ENCODE measurements at regions not wholly inside any gene's neighbourhood (a gene's known extent, or its start where the extent isn't known, plus 50 kb on each side); places are given as distances from the start of the nearest gene placed in this dataset.

DNA sequence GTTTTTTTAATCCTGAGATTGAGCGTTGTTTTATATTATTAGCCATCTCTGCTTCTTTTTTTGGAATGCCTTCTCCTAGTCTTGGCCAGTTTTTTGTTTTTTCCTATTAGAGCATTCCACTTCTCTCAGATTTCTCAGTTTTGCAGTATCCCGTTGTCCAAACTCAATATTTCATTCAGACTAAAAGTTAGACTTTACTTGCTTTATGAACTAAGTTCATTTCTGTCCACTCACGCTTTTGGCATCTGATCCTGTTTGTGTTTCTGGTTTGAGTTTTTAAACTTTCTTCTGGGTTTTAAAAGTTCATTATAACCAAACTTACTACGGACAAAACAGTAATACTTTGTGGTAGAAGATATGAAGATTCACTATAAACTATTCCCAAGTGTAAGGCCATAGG, 288.3 kb upstream of the MPDZ start (continued):
- TF ChIP-seq, protein P1, sequence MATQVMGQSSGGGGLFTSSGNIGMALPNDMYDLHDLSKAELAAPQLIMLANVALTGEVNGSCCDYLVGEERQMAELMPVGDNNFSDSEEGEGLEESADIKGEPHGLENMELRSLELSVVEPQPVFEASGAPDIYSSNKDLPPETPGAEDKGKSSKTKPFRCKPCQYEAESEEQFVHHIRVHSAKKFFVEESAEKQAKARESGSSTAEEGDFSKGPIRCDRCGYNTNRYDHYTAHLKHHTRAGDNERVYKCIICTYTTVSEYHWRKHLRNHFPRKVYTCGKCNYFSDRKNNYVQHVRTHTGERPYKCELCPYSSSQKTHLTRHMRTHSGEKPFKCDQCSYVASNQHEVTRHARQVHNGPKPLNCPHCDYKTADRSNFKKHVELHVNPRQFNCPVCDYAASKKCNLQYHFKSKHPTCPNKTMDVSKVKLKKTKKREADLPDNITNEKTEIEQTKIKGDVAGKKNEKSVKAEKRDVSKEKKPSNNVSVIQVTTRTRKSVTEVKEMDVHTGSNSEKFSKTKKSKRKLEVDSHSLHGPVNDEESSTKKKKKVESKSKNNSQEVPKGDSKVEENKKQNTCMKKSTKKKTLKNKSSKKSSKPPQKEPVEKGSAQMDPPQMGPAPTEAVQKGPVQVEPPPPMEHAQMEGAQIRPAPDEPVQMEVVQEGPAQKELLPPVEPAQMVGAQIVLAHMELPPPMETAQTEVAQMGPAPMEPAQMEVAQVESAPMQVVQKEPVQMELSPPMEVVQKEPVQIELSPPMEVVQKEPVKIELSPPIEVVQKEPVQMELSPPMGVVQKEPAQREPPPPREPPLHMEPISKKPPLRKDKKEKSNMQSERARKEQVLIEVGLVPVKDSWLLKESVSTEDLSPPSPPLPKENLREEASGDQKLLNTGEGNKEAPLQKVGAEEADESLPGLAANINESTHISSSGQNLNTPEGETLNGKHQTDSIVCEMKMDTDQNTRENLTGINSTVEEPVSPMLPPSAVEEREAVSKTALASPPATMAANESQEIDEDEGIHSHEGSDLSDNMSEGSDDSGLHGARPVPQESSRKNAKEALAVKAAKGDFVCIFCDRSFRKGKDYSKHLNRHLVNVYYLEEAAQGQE (IDR thresholded peaks at IDR 0.05; ENCODE audit: unreplicated experiment), result no peak
- TF ChIP-seq EZH2 (IDR thresholded peaks at IDR 0.05; ENCODE audit: low read depth, unreplicated experiment) (no peak), STAT1 (IDR thresholded peaks at IDR 0.05; ENCODE audit: unreplicated experiment) (no peak), NANOG (IDR thresholded peaks at IDR 0.05; ENCODE audit: borderline replicate concordance) (no peak)
- TF ChIP-seq, protein P2, sequence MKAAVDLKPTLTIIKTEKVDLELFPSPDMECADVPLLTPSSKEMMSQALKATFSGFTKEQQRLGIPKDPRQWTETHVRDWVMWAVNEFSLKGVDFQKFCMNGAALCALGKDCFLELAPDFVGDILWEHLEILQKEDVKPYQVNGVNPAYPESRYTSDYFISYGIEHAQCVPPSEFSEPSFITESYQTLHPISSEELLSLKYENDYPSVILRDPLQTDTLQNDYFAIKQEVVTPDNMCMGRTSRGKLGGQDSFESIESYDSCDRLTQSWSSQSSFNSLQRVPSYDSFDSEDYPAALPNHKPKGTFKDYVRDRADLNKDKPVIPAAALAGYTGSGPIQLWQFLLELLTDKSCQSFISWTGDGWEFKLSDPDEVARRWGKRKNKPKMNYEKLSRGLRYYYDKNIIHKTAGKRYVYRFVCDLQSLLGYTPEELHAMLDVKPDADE (IDR thresholded peaks at IDR 0.05), result no peak
- TF ChIP-seq, protein P3, sequence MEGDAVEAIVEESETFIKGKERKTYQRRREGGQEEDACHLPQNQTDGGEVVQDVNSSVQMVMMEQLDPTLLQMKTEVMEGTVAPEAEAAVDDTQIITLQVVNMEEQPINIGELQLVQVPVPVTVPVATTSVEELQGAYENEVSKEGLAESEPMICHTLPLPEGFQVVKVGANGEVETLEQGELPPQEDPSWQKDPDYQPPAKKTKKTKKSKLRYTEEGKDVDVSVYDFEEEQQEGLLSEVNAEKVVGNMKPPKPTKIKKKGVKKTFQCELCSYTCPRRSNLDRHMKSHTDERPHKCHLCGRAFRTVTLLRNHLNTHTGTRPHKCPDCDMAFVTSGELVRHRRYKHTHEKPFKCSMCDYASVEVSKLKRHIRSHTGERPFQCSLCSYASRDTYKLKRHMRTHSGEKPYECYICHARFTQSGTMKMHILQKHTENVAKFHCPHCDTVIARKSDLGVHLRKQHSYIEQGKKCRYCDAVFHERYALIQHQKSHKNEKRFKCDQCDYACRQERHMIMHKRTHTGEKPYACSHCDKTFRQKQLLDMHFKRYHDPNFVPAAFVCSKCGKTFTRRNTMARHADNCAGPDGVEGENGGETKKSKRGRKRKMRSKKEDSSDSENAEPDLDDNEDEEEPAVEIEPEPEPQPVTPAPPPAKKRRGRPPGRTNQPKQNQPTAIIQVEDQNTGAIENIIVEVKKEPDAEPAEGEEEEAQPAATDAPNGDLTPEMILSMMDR (conservative IDR thresholded peaks at IDR 0.05; ENCODE audit: low read depth in 2 of 2), result no peak

DNA sequence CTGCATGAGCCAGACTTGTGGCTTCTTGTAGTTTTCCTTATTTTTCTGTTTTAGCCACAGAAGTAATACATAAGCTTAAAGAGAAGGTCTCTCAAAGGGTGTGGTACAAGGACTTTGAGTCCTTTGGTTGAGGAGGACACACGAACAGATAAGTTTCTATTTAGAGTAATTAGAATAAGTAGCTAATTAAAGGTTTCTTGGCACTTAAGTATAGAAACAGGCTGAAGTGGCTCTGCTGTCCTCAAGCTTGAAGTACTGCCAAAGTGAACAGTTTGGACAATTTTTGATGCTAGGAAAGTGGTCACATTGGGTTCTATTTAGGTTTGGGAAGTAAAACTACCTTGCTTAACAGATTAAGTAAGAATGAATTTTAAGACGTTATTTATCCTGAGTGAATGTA, 278.3 kb upstream of the MPDZ start:
- H3K9me2 ChIP-seq (ENCODE audit: insufficient read depth), result no peaks in the 10 kb centered on the region
- no peaks in the 10 kb centered on the region for H3K27me3 Mint-ChIP-seq (ENCODE audit: insufficient read depth, low read depth, poor library complexity)
- no peaks in the 10 kb centered on the region for H3K9me3 Mint-ChIP-seq
- H3K36me3 Mint-ChIP-seq (ENCODE audit: low read depth), result no peaks in the 10 kb centered on the region
- DNase-seq (ENCODE audit: low spot score) (no peak), ATAC-seq (no peak)
- no peak overlapping the region for H3K27ac Mint-ChIP-seq
- no peak overlapping the region for H3K4me2 ChIP-seq
- H3K27me3 ChIP-seq (ENCODE audit: insufficient read depth), result no peaks in the 10 kb centered on the region
- no peak overlapping the region for H3K27ac ChIP-seq (ENCODE audit: low read depth)
- no peaks in the 10 kb centered on the region for H3K36me3 ChIP-seq (ENCODE audit: insufficient read depth)
- H3K4me1 ChIP-seq (ENCODE audit: insufficient read depth), result no peaks in the 10 kb centered on the region; the same call in 1 of the 2 replicates
- no peak for TF ChIP-seq STAT1 (IDR thresholded peaks at IDR 0.05; ENCODE audit: unreplicated experiment)
- TF ChIP-seq ZNF331 (CRISPR knock-in tag; IDR thresholded peaks at IDR 0.05; ENCODE audit: low read depth), result no peak
- TF ChIP-seq ZNF114 (CRISPR knock-in tag; IDR thresholded peaks at IDR 0.05), result no peak
- no peak for TF ChIP-seq NANOG (IDR thresholded peaks at IDR 0.05; ENCODE audit: borderline replicate concordance)
- TF ChIP-seq, protein P3 (conservative IDR thresholded peaks at IDR 0.05; ENCODE audit: low read depth in 2 of 2), result no peak
- TF ChIP-seq EZH2 (IDR thresholded peaks at IDR 0.05; ENCODE audit: low read depth, unreplicated experiment), result no peak
- H3K4me3 ChIP-seq, result no peak overlapping the region
- no peaks in the 10 kb centered on the region for H4K20me1 ChIP-seq (replicated peaks; ENCODE audit: insufficient read depth)
- H2AFZ ChIP-seq, result no peak overlapping the region
- peaks cover 14% of the 10 kb centered on the region; the same call in 2 of the 3 replicates for H3K4me1 Mint-ChIP-seq
- H3K79me2 ChIP-seq (replicated peaks; ENCODE audit: insufficient read depth), result no peaks in the 10 kb centered on the region
- H3K4me3 Mint-ChIP-seq, result no peak overlapping the region
- H3F3A ChIP-seq (replicated peaks; ENCODE audit: low read depth), result no peaks in the 10 kb centered on the region

Measured in GM23338 (cell line).